ENCODE measurements at regions not wholly inside any gene's neighbourhood (a gene's known extent, or its start where the extent isn't known, plus 50 kb on each side); places are given as distances from the start of the nearest gene placed in this dataset.

DNA sequence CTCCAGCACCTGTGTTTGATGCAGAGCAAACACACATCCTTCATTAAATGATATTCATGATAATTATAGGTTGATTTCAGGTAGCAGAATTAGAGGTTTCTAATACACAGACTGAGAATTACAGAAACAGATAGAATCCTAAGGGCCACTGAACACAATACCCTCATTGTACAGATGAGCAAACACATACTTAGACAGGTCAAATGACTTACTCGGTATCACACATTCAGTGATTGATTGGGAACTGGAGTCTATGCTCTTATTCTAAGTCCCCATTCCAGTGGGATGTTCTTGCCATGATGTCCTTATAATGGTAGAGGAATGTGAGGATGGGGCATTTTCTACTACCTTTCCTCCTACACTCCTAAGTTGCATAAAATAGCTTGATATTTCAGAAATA is 70.8 kb downstream of the DCAF8L1 start:
- TF ChIP-seq, protein P1, sequence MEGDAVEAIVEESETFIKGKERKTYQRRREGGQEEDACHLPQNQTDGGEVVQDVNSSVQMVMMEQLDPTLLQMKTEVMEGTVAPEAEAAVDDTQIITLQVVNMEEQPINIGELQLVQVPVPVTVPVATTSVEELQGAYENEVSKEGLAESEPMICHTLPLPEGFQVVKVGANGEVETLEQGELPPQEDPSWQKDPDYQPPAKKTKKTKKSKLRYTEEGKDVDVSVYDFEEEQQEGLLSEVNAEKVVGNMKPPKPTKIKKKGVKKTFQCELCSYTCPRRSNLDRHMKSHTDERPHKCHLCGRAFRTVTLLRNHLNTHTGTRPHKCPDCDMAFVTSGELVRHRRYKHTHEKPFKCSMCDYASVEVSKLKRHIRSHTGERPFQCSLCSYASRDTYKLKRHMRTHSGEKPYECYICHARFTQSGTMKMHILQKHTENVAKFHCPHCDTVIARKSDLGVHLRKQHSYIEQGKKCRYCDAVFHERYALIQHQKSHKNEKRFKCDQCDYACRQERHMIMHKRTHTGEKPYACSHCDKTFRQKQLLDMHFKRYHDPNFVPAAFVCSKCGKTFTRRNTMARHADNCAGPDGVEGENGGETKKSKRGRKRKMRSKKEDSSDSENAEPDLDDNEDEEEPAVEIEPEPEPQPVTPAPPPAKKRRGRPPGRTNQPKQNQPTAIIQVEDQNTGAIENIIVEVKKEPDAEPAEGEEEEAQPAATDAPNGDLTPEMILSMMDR (conservative IDR thresholded peaks at IDR 0.05): no peak
- H3K4me1 Mint-ChIP-seq (ENCODE audit: unreplicated experiment): no peaks in the 10 kb centered on the region
- H3K4me3 Mint-ChIP-seq: no peak overlapping the region
- H3K9me3 Mint-ChIP-seq: no peaks in the 10 kb centered on the region
- H3K27ac Mint-ChIP-seq: no peak overlapping the region
- no peaks in the 10 kb centered on the region for H3K36me3 Mint-ChIP-seq
- H3K27me3 Mint-ChIP-seq: no peaks in the 10 kb centered on the region
- no peak for DNase-seq (ENCODE audit: extremely low spot score, unreplicated experiment)

DNA sequence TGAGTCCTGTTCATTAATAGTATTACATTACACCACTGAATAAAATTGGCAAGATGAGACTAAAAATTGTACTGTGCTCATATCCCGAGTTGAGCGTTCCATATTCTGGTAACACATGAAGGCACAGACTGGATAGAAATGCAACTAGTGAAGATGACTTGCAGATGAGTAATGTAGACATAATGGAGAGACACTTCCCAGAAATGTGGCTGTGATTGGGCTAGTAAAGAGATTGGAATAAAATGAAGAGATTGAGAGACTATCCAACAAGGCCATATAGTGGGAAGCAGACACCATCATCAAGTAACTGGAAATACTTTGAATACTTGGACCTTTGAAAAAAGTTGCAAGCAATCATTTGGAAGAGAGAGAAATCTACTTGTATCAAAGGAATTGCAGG is 77.3 kb downstream of the DCAF8L1 start:
- TF ChIP-seq, protein P1 (conservative IDR thresholded peaks at IDR 0.05): no peak

DNA sequence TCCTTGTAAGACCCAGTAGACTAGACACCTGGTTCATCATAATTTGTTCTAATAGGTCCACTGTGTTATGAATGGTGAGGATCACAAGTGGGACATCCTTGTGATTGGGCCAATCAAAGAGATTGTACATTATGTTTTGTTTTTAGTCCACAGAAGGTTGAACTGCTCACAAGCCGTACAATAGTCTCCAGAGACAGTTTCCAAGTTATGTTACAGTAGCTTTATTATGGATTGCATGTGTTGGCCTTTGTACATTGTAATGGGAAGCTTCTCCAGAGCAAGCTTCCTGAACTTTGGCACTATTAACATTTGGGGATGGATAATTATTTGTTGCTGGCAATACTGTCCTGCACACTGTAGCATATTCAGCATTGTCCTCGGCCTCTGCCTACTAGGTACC is 86.1 kb downstream of the MAGEB10 start:
- TF ChIP-seq, protein P1 (conservative IDR thresholded peaks at IDR 0.05): no peak
- no peak for DNase-seq (ENCODE audit: extremely low spot score, unreplicated experiment)
- H3K4me1 Mint-ChIP-seq (ENCODE audit: unreplicated experiment): no peaks in the 10 kb centered on the region
- no peak overlapping the region for H3K4me3 Mint-ChIP-seq
- H3K9me3 Mint-ChIP-seq: no peaks in the 10 kb centered on the region
- no peaks in the 10 kb centered on the region for H3K27me3 Mint-ChIP-seq
- no peaks in the 10 kb centered on the region for H3K36me3 Mint-ChIP-seq
- H3K27ac Mint-ChIP-seq: no peak overlapping the region

More for the DNA sequence above, 77.3 kb downstream of the DCAF8L1 start:
- H3K27me3 Mint-ChIP-seq: no peaks in the 10 kb centered on the region
- DNase-seq (ENCODE audit: extremely low spot score, unreplicated experiment): no peak
- no peaks in the 10 kb centered on the region for H3K36me3 Mint-ChIP-seq
- H3K9me3 Mint-ChIP-seq: no peaks in the 10 kb centered on the region
- H3K27ac Mint-ChIP-seq: no peak overlapping the region
- H3K4me1 Mint-ChIP-seq (ENCODE audit: unreplicated experiment): no peaks in the 10 kb centered on the region
- H3K4me3 Mint-ChIP-seq: no peak overlapping the region

DNA sequence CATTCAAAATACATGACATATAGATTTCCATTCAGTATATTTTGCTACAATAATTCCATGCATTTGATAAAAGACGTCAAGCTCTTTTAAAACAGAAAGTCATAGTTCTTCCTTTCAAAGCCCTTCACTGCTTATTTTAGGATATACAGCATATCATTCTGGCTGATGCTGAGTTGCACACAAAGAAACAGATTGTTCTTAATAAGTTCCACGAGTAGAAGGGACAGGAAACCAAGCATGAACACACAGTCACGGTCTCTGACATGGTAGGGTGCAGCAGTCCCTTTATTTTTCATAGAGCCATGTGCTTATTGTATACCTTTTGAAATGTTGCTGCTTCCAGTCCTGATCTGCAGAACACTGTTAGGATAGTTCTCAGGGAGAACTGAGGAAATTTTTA is 85.4 kb downstream of the MAGEB10 start:
- Mint-ChIP-seq H3K9me3 (no peaks in the 10 kb centered on the region), H3K36me3 (no peaks in the 10 kb centered on the region), H3K4me1 (ENCODE audit: unreplicated experiment) (no peaks in the 10 kb centered on the region), H3K27me3 (no peaks in the 10 kb centered on the region), H3K27ac (no peak overlapping the region), H3K4me3 (no peak overlapping the region)
- DNase-seq (ENCODE audit: extremely low spot score, unreplicated experiment): no peak
- TF ChIP-seq, protein P1 (conservative IDR thresholded peaks at IDR 0.05): no peak

DNA sequence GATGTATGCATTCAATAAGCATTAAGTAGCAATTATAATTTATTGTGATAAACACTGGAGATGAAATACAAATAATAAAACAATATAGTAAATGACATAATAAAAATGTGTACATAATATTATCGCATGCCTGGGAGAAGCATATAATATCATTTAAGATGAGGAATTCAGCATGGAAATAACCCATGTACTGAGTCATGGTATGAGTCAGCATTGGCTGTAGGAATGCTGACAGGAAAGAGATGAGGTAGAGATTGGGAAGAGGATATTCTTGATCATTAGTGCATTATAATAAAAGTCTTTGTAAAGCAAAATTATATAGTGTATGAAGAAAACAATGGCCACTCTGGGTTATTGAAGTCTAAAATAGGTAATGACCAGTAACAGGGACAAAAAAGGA is 82.8 kb downstream of the MAGEB10 start:
- H3K4me1 Mint-ChIP-seq (ENCODE audit: unreplicated experiment): no peaks in the 10 kb centered on the region
- no peaks in the 10 kb centered on the region for H3K9me3 Mint-ChIP-seq
- no peaks in the 10 kb centered on the region for H3K27me3 Mint-ChIP-seq
- no peak overlapping the region for H3K4me3 Mint-ChIP-seq
- DNase-seq (ENCODE audit: extremely low spot score, unreplicated experiment): no peak
- TF ChIP-seq, protein P1 (conservative IDR thresholded peaks at IDR 0.05): no peak
- no peak overlapping the region for H3K27ac Mint-ChIP-seq
- H3K36me3 Mint-ChIP-seq: no peaks in the 10 kb centered on the region

DNA sequence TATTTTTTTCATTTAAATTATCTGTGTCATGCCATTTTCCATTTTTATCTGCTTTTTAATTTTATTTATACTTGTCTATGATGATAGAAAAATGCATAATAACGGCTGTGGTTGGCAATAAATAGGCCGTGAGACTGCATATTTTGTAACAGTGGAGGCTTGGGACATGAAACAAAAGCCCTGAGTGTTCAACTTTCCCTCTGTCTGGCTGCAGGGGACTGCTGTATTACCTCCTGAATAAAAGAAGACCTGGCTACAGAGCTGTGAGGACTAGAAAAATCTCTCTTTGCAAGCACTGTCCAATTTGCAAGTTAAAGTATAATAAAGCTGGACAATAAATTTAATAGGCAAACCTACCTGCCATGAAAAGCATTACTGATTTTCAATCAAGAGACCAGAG is 82.1 kb downstream of the MAGEB10 start:
- Mint-ChIP-seq H3K27ac (no peak overlapping the region), H3K4me3 (no peak overlapping the region), H3K4me1 (ENCODE audit: unreplicated experiment) (no peaks in the 10 kb centered on the region), H3K9me3 (no peaks in the 10 kb centered on the region), H3K36me3 (no peaks in the 10 kb centered on the region), H3K27me3 (no peaks in the 10 kb centered on the region)
- no peak for DNase-seq (ENCODE audit: extremely low spot score, unreplicated experiment)
- TF ChIP-seq, protein P1 (conservative IDR thresholded peaks at IDR 0.05): no peak

All from type B pancreatic cell (in vitro differentiated cells).